ENCODE measurements at regions not wholly inside any gene's neighbourhood (a gene's known extent, or its start where the extent isn't known, plus 50 kb on each side); places are given as distances from the start of the nearest gene placed in this dataset.

DNA sequence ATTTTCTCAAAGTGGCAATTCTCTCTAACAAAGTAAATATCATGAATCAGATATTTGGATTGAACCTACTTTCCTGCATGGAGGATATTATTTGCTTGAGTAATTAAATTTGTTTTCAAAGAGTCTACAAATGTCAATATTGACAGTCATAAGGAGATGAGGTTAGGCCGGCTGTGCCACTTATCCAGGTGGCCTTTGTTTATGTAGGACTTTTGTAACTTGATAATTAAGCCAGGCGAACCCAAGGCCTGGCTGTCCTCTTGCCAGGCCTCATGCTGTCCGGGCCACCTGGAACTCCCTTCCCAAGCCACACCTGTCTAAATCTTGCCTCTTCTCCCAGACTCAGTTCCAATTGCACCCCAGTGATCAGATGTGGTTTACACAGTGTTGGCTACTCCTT lies 255.2 kb downstream of the ACKR3 start:
- H3K79me2 ChIP-seq (ENCODE audit: low read depth), result no peaks in the 10 kb centered on the region
- no peaks in the 10 kb centered on the region for H3K9me3 ChIP-seq (ENCODE audit: insufficient read depth, low read depth)
- POLR2A ChIA-PET (ENCODE audit: unreplicated experiment), result no interaction called here
- CTCF ChIA-PET, result no interaction called here
- H3K27ac ChIP-seq, result peak overlapping the region; percentile 29; the same call in 1 of the 2 replicates
- DNase-seq, result peak; percentile 43 to 94
- peak overlapping the region; percentile 40 for H3K4me2 ChIP-seq
- H3K4me1 ChIP-seq (replicated peaks; ENCODE audit: insufficient read depth), result peaks cover 34% of the 10 kb centered on the region
- intact Hi-C loops (cut with micrococcal nuclease; ENCODE audit: unreplicated experiment), result loop anchor here (1.0 kb wide), 1 partner anchor 200 kb away; no protein-coding TSS in a partner anchor
- TF ChIP-seq, protein P1, sequence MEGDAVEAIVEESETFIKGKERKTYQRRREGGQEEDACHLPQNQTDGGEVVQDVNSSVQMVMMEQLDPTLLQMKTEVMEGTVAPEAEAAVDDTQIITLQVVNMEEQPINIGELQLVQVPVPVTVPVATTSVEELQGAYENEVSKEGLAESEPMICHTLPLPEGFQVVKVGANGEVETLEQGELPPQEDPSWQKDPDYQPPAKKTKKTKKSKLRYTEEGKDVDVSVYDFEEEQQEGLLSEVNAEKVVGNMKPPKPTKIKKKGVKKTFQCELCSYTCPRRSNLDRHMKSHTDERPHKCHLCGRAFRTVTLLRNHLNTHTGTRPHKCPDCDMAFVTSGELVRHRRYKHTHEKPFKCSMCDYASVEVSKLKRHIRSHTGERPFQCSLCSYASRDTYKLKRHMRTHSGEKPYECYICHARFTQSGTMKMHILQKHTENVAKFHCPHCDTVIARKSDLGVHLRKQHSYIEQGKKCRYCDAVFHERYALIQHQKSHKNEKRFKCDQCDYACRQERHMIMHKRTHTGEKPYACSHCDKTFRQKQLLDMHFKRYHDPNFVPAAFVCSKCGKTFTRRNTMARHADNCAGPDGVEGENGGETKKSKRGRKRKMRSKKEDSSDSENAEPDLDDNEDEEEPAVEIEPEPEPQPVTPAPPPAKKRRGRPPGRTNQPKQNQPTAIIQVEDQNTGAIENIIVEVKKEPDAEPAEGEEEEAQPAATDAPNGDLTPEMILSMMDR (conservative IDR thresholded peaks at IDR 0.05), result no peak
- no peak for TF ChIP-seq EZH2 (IDR thresholded peaks at IDR 0.05; ENCODE audit: low read depth)
- H3K9me2 ChIP-seq (ENCODE audit: insufficient read depth), result no peaks in the 10 kb centered on the region
- H3K36me3 ChIP-seq (ENCODE audit: low read depth), result no peaks in the 10 kb centered on the region
- H3K27me3 ChIP-seq (ENCODE audit: insufficient read depth, low read depth), result peaks cover 25% of the 10 kb centered on the region
- no peak overlapping the region for H2AFZ ChIP-seq
- H3F3A ChIP-seq (ENCODE audit: insufficient read depth, low read depth), result peaks cover 12% of the 10 kb centered on the region; the same call in 1 of the 2 replicates
- no TSS peak for BruUV-seq (replicated peaks)
- H4K20me1 ChIP-seq (ENCODE audit: insufficient read depth), result no peaks in the 10 kb centered on the region
- no peak overlapping the region for H3K4me3 ChIP-seq

DNA sequence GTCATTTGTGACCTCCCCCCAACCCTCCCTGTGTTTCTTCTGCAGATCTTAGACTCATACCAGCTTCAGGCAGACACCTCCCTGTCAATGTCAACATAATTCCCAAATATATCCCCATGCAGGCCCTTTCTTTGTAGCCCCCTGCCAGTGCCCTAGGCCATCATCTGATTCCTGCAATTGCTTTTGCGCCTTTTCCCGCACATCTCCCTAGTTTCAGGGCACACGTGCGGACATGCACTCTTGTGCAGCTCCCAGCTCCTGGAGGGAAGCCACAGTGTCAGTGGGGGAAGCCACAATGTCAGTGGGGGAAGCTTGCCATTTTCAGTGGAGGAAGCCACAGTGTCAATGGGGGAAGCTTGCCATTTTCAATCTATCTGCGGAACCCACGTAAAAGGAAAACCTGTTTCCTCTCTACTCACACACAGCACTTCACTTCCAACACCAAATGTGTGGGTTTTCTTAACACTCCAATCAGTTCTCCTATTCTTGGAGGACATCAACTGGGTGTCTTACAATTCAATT lies 256.4 kb downstream of the ACKR3 start:
- intact Hi-C loops (cut with micrococcal nuclease; ENCODE audit: unreplicated experiment), result loop anchor here (1.0 kb wide), 1 partner anchor 199 kb away; no protein-coding TSS in a partner anchor
- POLR2A ChIA-PET (ENCODE audit: unreplicated experiment), result no interaction called here
- H3K9me3 ChIP-seq (ENCODE audit: insufficient read depth, low read depth), result no peaks in the 10 kb centered on the region
- no peak overlapping the region for H3K4me2 ChIP-seq
- no peaks in the 10 kb centered on the region for H3K36me3 ChIP-seq (ENCODE audit: low read depth)
- H3K27me3 ChIP-seq (ENCODE audit: insufficient read depth, low read depth), result peaks cover 20% of the 10 kb centered on the region
- no peak for TF ChIP-seq EZH2 (IDR thresholded peaks at IDR 0.05; ENCODE audit: low read depth)
- TF ChIP-seq, protein P1 (conservative IDR thresholded peaks at IDR 0.05), result no peak
- H3K27ac ChIP-seq, result no peak overlapping the region
- no peak overlapping the region for H2AFZ ChIP-seq
- no peak overlapping the region for H3K4me3 ChIP-seq
- no peak for DNase-seq
- CTCF ChIA-PET, result no interaction called here
- H3K4me1 ChIP-seq (replicated peaks; ENCODE audit: insufficient read depth), result peaks cover 34% of the 10 kb centered on the region
- no peaks in the 10 kb centered on the region for H3K79me2 ChIP-seq (ENCODE audit: low read depth)
- H3F3A ChIP-seq (ENCODE audit: insufficient read depth, low read depth), result peaks cover 12% of the 10 kb centered on the region; the same call in 1 of the 2 replicates
- no TSS peak for BruUV-seq (replicated peaks)
- H3K9me2 ChIP-seq (ENCODE audit: insufficient read depth), result no peaks in the 10 kb centered on the region
- H4K20me1 ChIP-seq (ENCODE audit: insufficient read depth), result no peaks in the 10 kb centered on the region

DNA sequence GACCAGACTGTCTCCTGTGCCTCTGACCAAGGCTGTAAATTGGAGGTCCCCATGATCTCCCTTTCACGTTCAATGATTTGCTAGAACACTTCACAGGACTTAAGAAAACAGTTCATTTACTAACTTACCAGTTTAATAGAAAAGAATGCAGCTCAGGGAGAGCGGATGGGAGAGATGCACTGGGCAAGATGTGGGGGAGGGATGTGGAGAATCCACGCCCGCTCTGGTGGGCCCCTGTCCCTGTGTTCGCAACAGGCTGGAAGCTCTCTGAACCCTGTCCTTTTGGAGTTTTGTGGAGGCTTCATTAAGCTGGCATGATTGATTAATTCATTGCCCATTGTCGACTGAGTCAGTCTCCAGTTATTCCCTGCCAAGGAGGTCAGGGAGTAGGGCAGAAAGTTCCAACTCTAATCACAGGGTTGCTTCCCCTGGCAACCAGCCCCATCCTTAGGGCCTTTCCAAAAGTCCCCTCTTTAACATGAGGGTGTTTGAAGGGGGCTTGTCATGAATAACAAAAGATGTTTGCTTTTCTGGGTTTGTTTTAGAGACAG lies 257.1 kb downstream of the ACKR3 start:
- Histone ChIP-seq H3K36me3 (ENCODE audit: low read depth) (no peaks in the 10 kb centered on the region), H3K27ac (no peak overlapping the region), H4K20me1 (ENCODE audit: insufficient read depth) (no peaks in the 10 kb centered on the region), H3F3A (ENCODE audit: insufficient read depth, low read depth) (peaks cover 12% of the 10 kb centered on the region; the same call in 1 of the 2 replicates), H3K4me1 (replicated peaks; ENCODE audit: insufficient read depth) (peaks cover 34% of the 10 kb centered on the region), H3K9me2 (ENCODE audit: insufficient read depth) (no peaks in the 10 kb centered on the region), H3K4me2 (no peak overlapping the region), H3K27me3 (ENCODE audit: insufficient read depth, low read depth) (peaks cover 13% of the 10 kb centered on the region), H3K4me3 (no peak overlapping the region), H3K9me3 (ENCODE audit: insufficient read depth, low read depth) (no peaks in the 10 kb centered on the region), H2AFZ (no peak overlapping the region), H3K79me2 (ENCODE audit: low read depth) (no peaks in the 10 kb centered on the region)
- ChIA-PET POLR2A (ENCODE audit: unreplicated experiment) (no interaction called here), CTCF (no interaction called here)
- TF ChIP-seq, protein P1 (conservative IDR thresholded peaks at IDR 0.05), result no peak
- no peak for TF ChIP-seq EZH2 (IDR thresholded peaks at IDR 0.05; ENCODE audit: low read depth)
- intact Hi-C loops (cut with micrococcal nuclease; ENCODE audit: unreplicated experiment), result no loop called here
- DNase-seq, result no peak
- BruUV-seq (replicated peaks), result no TSS peak
